SU-DHL-6 (cell line): ENCODE measurements at regions not wholly inside any gene's neighbourhood (a gene's known extent, or its start where the extent isn't known, plus 50 kb on each side); places are given as distances from the start of the nearest gene placed in this dataset.

Experiments
- CTCF ChIP-seq: fragments of 200-600 bp; sonication (generic); IDR thresholded peaks from one replicate; pipeline ENCODE4 v1.5.1; 2017; ENCODE audit warnings: antibody characterized with exemption, mild to moderate bottlenecking, low read length, moderate library complexity; ENCODE audit not compliant: insufficient read depth, poor library complexity, severe bottlenecking
- EZH2phosphoT487 ChIP-seq: fragments of 200-600 bp; sonication (generic), shearing (Covaris generic); conservative IDR thresholded peaks from 2 replicates; pipeline ENCODE4 v1.6.1; 2018; ENCODE audit warnings: mild to moderate bottlenecking, antibody characterized with exemption, low read length, moderate library complexity, mixed read lengths

GRCh38 chr10:123380491-123381085 lies 226.4 kb downstream of the BUB3 start:
- TF ChIP-seq CTCF: no peak
- no peak for TF ChIP-seq EZH2phosphoT487
